Stomach smooth muscle (tissue), 2 donors: ENCODE measurements at regions not wholly inside any gene's neighbourhood (a gene's known extent, or its start where the extent isn't known, plus 50 kb on each side); places are given as distances from the start of the nearest gene placed in this dataset.

ENCODE experiments used
- H3K27ac ChIP-seq: one replicate; pipeline ENCODE4 v1.7.0; 2013; ENCODE audit warnings: mild to moderate bottlenecking, low read length, inconsistent platforms
- H3K27me3 ChIP-seq, 2 donors: one replicate each; pipeline ENCODE4 v1.7.0; 2013; ENCODE audit warnings: low read length in 2 of 2; ENCODE audit not compliant: insufficient read depth in 2 of 2, control insufficient read depth in 1 of 2
- H3K36me3 ChIP-seq, 2 donors: one replicate each; pipeline ENCODE4 v1.7.0; 2013; ENCODE audit warnings: low read length in 2 of 2; ENCODE audit not compliant: control insufficient read depth in 2 of 2, insufficient read depth in 2 of 2
- H3K4me1 ChIP-seq: one replicate; pipeline ENCODE4 v1.7.0; 2013; ENCODE audit warnings: low read length; ENCODE audit not compliant: control insufficient read depth, insufficient read depth
- H3K4me3 ChIP-seq, 2 donors: one replicate each; pipeline ENCODE4 v1.7.0; 2013; ENCODE audit warnings: low read length in 2 of 2
- H3K9ac ChIP-seq, 2 donors: one replicate each; pipeline ENCODE4 v1.7.0; 2013; ENCODE audit warnings: low read length in 2 of 2, mild to moderate bottlenecking in 1 of 2
- H3K9me3 ChIP-seq, 2 donors: one replicate each; pipeline ENCODE4 v1.7.0; 2013; ENCODE audit warnings: low read length in 2 of 2; ENCODE audit not compliant: control insufficient read depth in 2 of 2
- donor health status: healthy.
- donor health status: Pancreatic carcinoma.

GRCh38 chr9:80467632-80468031, 895.9 kb downstream of the TLE4 start:
- no peaks in the 10 kb centered on the region for H3K36me3 ChIP-seq
- H3K27me3 ChIP-seq, result no peaks in the 10 kb centered on the region
- no peak overlapping the region for H3K4me3 ChIP-seq
- no peak overlapping the region for H3K27ac ChIP-seq
- peaks cover 0 to 2% of the 10 kb centered on the region in 2 donors for H3K9me3 ChIP-seq
- no peaks in the 10 kb centered on the region for H3K4me1 ChIP-seq
- no peak overlapping the region for H3K9ac ChIP-seq

DNA sequence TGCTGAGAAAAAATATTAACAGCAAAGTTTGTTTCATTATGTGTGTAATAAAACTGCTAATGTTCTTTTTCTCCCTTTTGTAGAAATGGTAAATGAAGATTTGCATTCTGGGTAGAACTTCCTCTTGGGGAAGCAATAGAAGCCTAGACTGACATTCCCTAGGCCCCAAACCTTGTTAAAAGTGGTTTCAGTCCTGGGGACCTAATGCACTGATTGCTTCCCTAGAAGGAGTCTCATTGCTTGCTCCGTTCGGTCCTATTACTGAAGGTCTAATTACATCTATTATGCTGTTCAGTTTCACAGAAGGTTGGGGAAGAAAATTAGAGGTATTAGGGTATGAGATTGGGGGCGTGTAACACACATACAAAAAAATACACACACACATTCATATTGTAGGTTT, 893.8 kb downstream of the TLE4 start:
- no peaks in the 10 kb centered on the region for H3K4me1 ChIP-seq
- no peak overlapping the region for H3K9ac ChIP-seq

GRCh38 chr9:80449513-80449912, 877.7 kb downstream of the TLE4 start:
- no peak overlapping the region for H3K4me3 ChIP-seq
- H3K27me3 ChIP-seq, result no peaks in the 10 kb centered on the region
- no peaks in the 10 kb centered on the region for H3K36me3 ChIP-seq
- H3K4me1 ChIP-seq, result no peaks in the 10 kb centered on the region
- no peak overlapping the region for H3K27ac ChIP-seq
- H3K9me3 ChIP-seq, result no peaks in the 10 kb centered on the region
- H3K9ac ChIP-seq, result no peak overlapping the region

More for the DNA sequence above, 893.8 kb downstream of the TLE4 start:
- H3K4me3 ChIP-seq, result no peak overlapping the region
- no peaks in the 10 kb centered on the region for H3K36me3 ChIP-seq
- no peak overlapping the region for H3K27ac ChIP-seq
- no peaks in the 10 kb centered on the region for H3K27me3 ChIP-seq
- H3K9me3 ChIP-seq, result peaks cover 0 to 2% of the 10 kb centered on the region in 2 donors

DNA sequence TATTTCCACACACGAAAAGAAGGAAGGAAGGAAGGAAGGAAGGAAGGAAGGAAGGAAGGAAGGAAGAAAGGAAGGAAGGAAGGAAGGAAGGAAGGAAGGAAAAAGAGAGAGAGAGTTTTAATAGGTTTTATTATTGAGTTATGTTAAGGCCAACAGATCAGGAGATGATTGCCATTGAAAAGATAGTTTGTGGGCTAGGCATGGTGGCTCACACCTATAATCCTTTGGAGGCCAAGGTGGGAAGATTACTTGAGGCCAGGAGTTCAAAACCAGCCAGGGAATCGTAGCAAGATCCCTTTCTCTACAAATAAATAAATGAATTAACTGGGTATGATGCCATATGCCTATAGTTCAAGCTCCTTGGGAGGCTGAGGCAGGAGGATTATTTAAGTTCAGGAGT, 877.2 kb downstream of the TLE4 start:
- no peaks in the 10 kb centered on the region for H3K27me3 ChIP-seq
- H3K9me3 ChIP-seq, result no peaks in the 10 kb centered on the region
- H3K4me1 ChIP-seq, result no peaks in the 10 kb centered on the region
- no peak overlapping the region for H3K27ac ChIP-seq
- H3K4me3 ChIP-seq, result no peak overlapping the region
- no peak overlapping the region for H3K9ac ChIP-seq
- no peaks in the 10 kb centered on the region for H3K36me3 ChIP-seq

DNA sequence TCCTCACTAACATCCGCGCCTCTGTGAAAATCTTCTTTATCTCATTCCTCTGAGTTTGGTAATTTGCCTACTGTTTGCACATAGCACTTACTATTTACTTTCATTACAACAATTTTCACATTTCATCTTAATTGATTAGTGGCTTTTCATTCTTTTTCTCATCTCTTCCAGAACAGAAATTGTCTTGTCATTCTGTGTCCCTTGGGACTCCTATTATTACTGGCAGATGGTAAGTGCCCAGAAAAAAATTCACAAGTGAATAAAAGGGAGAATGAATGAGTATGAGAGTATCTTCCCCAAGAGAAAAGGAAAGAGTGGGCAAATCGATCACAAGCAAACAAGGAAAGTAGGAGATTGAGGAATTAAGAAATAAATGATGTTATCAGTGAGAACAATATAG, 876.1 kb downstream of the TLE4 start:
- Histone ChIP-seq H3K4me3 (no peak overlapping the region), H3K27me3 (no peaks in the 10 kb centered on the region), H3K27ac (no peak overlapping the region), H3K36me3 (no peaks in the 10 kb centered on the region), H3K9ac (no peak overlapping the region), H3K4me1 (no peaks in the 10 kb centered on the region), H3K9me3 (no peaks in the 10 kb centered on the region)

DNA sequence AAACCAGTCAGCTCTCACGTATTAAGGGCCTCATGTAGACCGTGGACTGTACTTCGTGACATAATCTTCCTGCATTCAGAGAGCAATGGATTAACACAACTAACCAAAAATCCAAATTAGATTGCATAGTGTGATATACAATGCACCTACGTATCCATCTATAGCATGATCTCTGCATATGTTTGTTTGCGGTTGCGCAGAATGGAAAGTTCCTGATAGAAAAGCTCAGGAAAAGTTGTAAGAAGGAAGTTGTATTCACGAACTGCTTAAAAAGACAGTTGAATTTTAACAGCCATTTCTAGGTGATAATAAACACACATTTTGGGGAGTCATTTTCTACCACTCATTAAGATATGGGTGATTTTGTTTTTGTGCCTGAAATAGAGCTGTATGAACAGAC, 869.0 kb downstream of the TLE4 start:
- H3K36me3 ChIP-seq, result no peaks in the 10 kb centered on the region
- no peak overlapping the region for H3K4me3 ChIP-seq

GRCh38 chr9:80437825-80438224, 866.1 kb downstream of the TLE4 start:
- H3K4me3 ChIP-seq, result no peak overlapping the region
- H3K9ac ChIP-seq, result no peak overlapping the region
- no peaks in the 10 kb centered on the region for H3K9me3 ChIP-seq
- no peak overlapping the region for H3K27ac ChIP-seq
- no peaks in the 10 kb centered on the region for H3K36me3 ChIP-seq
- H3K4me1 ChIP-seq, result no peaks in the 10 kb centered on the region
- H3K27me3 ChIP-seq, result no peaks in the 10 kb centered on the region

More for the DNA sequence above, 869.0 kb downstream of the TLE4 start:
- no peaks in the 10 kb centered on the region for H3K4me1 ChIP-seq
- no peaks in the 10 kb centered on the region for H3K9me3 ChIP-seq
- no peak overlapping the region for H3K27ac ChIP-seq
- H3K27me3 ChIP-seq, result no peaks in the 10 kb centered on the region
- H3K9ac ChIP-seq, result no peak overlapping the region

GRCh38 chr9:80437091-80437640, 865.4 kb downstream of the TLE4 start:
- no peak overlapping the region for H3K27ac ChIP-seq
- H3K4me1 ChIP-seq, result no peaks in the 10 kb centered on the region
- H3K27me3 ChIP-seq, result no peaks in the 10 kb centered on the region
- no peak overlapping the region for H3K4me3 ChIP-seq
- no peak overlapping the region for H3K9ac ChIP-seq
- no peaks in the 10 kb centered on the region for H3K36me3 ChIP-seq
- H3K9me3 ChIP-seq, result no peaks in the 10 kb centered on the region

- no peak overlapping the region for H3K27ac ChIP-seq
- H3K9me3 ChIP-seq, result no peaks in the 10 kb centered on the region
- no peaks in the 10 kb centered on the region for H3K27me3 ChIP-seq
- H3K9ac ChIP-seq, result no peak overlapping the region
- H3K36me3 ChIP-seq, result no peaks in the 10 kb centered on the region
- no peaks in the 10 kb centered on the region for H3K4me1 ChIP-seq
- H3K4me3 ChIP-seq, result no peak overlapping the region
Observed at GRCh38 chr9:80435591-80435990, 863.8 kb downstream of the TLE4 start.

DNA sequence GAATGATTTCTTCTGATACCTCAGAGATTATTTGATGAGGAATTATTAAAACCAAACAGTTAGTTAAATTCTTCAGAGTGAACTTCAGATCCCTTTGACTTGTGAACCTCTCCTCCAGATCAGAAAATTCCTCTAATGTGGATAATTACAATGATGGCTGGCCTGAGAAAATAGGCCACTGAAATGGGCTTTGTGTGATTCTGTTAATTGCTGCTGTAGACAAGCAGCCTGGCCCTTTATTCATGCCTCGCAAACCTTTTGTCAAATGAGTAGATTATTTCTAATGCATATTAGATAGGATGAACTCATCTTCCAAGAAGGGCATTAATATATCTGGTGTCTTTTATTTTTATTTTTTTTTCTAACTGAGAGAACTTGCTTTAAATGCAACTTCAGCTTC, 855.2 kb downstream of the TLE4 start:
- Histone ChIP-seq H3K4me1 (no peaks in the 10 kb centered on the region), H3K9me3 (no peaks in the 10 kb centered on the region), H3K27me3 (no peaks in the 10 kb centered on the region), H3K9ac (no peak overlapping the region), H3K36me3 (no peaks in the 10 kb centered on the region), H3K4me3 (no peak overlapping the region), H3K27ac (no peak overlapping the region)

- no peak overlapping the region for H3K9ac ChIP-seq
- H3K4me1 ChIP-seq, result no peaks in the 10 kb centered on the region
- H3K4me3 ChIP-seq, result no peak overlapping the region
- H3K27me3 ChIP-seq, result no peaks in the 10 kb centered on the region
- H3K9me3 ChIP-seq, result peaks cover 5 to 13% of the 10 kb centered on the region in 2 donors
- H3K27ac ChIP-seq, result no peak overlapping the region
- H3K36me3 ChIP-seq, result no peaks in the 10 kb centered on the region
Observed at GRCh38 chr9:80417211-80417773, 845.5 kb downstream of the TLE4 start.
